Head of caudate nucleus (tissue), 42 donors: ENCODE measurements at regions not wholly inside any gene's neighbourhood (a gene's known extent, or its start where the extent isn't known, plus 50 kb on each side); places are given as distances from the start of the nearest gene placed in this dataset.
"Not testable (repeated sequence)": the region's sequence is repeated elsewhere in the genome, so short reads cannot be mapped to it uniquely, and the experiment has no call there.

Experiments used
- DNase-seq, 42 donors: peaks; one replicate each; pipeline versions ENCODE4 v3.0.0 to v3.0.0-alpha.2; 2020 to 2021; ENCODE audit warnings: mixed read lengths in 7 of 42
- intact Hi-C: fragments of 100-400 bp; cut with DNase I; formaldehyde crosslinking; loops from one replicate; pipeline ENCODE4 v1.15.0; 2022

DNA sequence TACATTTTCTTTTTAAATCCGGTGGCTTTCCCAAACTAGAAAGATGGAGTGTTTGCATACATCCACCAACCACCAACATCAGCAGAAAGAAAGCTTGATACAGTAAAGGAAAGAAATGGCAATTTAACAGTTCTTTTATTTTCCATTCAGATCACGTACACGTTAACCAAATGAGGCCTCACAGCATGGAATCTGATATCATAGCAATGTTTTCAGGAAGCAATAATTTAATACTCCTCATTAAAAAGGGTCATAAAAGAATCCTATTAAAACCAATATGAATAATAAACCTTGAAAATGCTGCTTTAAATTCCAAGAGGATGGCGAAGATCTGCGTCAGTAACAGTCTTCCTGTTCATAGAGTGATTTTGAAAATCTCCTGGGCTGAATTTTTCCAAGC lies 1562.1 kb downstream of the KHDRBS2 start:
- intact Hi-C loops, DNase-seq: not testable (repeated sequence)

DNA sequence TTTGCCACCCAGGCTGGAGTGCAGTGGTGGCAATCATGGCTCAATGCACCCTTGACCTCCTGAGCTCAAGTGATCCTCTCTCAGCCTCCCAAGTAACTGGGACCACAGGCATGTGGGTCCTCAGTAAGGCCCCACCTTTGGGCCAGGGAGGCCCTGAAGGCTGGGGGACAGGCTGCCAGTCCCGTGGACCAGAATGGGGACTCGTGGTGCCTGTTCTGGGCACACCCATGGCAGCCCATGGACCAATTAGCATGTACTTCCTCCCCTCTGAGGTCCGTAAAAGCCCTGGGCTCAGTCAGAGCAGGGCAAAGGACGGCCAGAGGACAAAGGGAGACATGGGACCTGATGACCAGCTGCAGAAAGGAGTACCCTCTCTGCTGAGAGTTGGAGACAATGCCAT lies 1590.8 kb downstream of the KHDRBS2 start:
- no peak for DNase-seq
- intact Hi-C loops: no loop called here

GRCh38 chr6:60687085-60687484 lies 1598.9 kb downstream of the KHDRBS2 start:
- no peak for DNase-seq
- intact Hi-C loops: no loop called here

DNA sequence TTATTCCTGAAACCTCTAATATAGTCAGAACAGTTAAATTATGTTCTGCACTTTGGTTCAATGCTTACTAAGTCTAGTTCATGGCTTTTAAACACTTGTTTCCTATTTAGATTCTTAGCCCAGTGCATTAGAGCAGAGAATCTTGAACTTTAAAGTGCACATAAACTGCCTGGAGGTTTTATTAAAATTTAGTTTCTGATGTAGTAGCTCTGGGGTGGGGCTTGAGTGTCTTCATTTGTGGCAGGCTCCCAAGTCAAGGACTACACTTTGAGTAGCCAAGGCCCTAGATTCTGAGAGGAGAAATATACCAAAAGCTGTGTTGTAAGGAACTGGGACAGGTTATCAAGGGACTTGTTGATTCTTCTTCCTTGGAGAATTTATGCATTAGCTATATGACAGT lies 1604.2 kb downstream of the KHDRBS2 start:
- intact Hi-C loops: no loop called here
- DNase-seq: no peak

GRCh38 chr6:60679175-60679574 lies 1606.8 kb downstream of the KHDRBS2 start:
- intact Hi-C loops: no loop called here
- DNase-seq: no peak

- no peak for DNase-seq
- intact Hi-C loops: no loop called here
These were observed 1614.7 kb downstream of the KHDRBS2 start for GRCh38 chr6:60671369-60671768.

- intact Hi-C loops: no loop called here
- no peak for DNase-seq
These were observed 1616.0 kb downstream of the KHDRBS2 start for GRCh38 chr6:60670036-60670435.

- intact Hi-C loops: no loop called here
- no peak for DNase-seq
These were observed 1617.6 kb downstream of the KHDRBS2 start for GRCh38 chr6:60668428-60668827.

GRCh38 chr6:60663199-60663598 lies 1622.8 kb downstream of the KHDRBS2 start:
- peak in 1 of 42 donors; percentile 2 for DNase-seq
- intact Hi-C loops: not testable (repeated sequence)

GRCh38 chr6:60643870-60644269 lies 1642.2 kb downstream of the KHDRBS2 start:
- intact Hi-C loops: no loop called here
- DNase-seq: no peak

DNA sequence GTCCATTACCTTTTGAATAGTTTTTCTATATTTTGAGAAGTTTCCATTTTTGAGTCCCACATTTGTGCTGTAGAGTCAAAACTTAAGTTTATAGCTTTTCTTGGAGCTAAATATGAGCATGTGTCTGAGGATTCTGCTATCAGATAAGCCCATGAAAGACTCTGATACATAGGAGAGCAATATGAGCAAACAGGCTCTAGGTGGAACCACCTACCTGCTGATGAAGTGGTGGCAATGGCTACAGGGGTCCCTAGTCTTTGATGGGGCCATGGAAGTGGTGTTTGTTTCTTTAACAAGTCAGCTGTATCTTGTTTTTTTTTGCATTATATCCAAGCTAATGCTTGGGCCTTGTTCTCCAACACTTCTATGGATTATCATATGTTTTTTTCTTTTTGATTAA lies 1646.8 kb downstream of the KHDRBS2 start:
- intact Hi-C loops: not testable (repeated sequence)

More for the DNA sequence above, 1646.8 kb downstream of the KHDRBS2 start:
- not testable (repeated sequence) for DNase-seq
